ENCODE measurements at regions not wholly inside any gene's neighbourhood (a gene's known extent, or its start where the extent isn't known, plus 50 kb on each side); places are given as distances from the start of the nearest gene placed in this dataset.

DNA sequence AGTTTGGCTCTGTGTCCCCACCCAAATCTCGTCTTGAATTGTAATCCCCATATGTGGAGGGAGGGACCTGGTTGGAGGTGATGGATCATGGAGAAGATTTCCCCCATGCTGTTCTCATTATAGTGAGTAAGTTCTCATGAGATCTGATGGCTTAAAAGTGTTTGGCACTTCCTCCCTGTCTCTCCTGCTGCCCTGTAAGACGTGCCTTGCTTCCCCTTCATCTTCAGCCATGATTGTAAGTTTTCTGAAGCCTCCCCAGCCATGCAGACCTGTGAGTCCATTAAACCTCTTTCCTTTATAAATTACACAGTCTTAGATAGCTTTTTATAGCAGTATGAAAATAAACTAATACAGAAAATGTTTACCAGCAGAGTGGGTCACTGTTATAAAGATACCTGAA is 577.6 kb downstream of the UTRN start:
- Histone ChIP-seq H3K9me3 (ENCODE audit: control insufficient read depth in 2 of 2, low read length in 2 of 2) (peaks cover 5 to 8% of the 10 kb centered on the region in 2 experiments), H3K4me1 (ENCODE audit: control insufficient read depth, insufficient read depth, low read length, poor library complexity, severe bottlenecking) (no peaks in the 10 kb centered on the region), H3K27me3 (ENCODE audit: control insufficient read depth, insufficient read depth, low read length) (peaks cover 8% of the 10 kb centered on the region), H3K36me3 (ENCODE audit: control insufficient read depth, insufficient read depth, low read length) (no peaks in the 10 kb centered on the region), H3K4me3 (ENCODE audit: low read depth, low read length) (no peak overlapping the region), H3K27ac (ENCODE audit: insufficient read depth, low read length, poor library complexity, severe bottlenecking) (no peak overlapping the region)
- Mint-ChIP-seq H3K9me3 (peaks cover 0 to 24% (median 3%) of the 10 kb centered on the region in 7 donors), H3K36me3 (no peaks in the 10 kb centered on the region), H3K27me3 (peaks cover 11% of the 10 kb centered on the region), H3K4me1 (no peaks in the 10 kb centered on the region), H3K4me3 (no peak overlapping the region), H3K27ac (no peak overlapping the region)
- ATAC-seq (ENCODE audit: low read depth in 2 of 2) (no peak), DNase-seq (no peak)

DNA sequence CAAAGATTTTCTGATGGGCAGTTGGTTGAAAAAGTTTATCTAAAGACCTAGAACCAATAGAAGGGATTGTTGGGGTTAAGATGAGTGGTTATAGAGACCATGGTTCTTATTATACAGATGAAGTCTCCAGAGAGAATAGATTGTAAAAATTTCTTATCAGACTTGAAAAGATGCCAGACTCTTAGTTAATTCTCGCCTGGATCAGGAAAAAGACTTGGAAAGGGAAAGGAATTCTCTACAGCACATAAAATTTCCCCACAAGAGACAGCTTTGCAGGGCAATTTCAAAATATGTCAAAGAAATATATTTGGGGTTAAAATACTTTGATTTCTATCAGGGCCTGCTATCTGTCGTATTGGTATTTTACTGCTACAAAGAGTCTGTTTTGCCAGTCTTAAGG is 582.6 kb downstream of the UTRN start:
- ATAC-seq (ENCODE audit: low read depth in 2 of 2) (no peak), DNase-seq (no peak)
- H3K27ac Mint-ChIP-seq = no peak overlapping the region
- Histone ChIP-seq H3K27me3 (ENCODE audit: control insufficient read depth, insufficient read depth, low read length) (peaks cover 13% of the 10 kb centered on the region), H3K4me1 (ENCODE audit: control insufficient read depth, insufficient read depth, low read length, poor library complexity, severe bottlenecking) (no peaks in the 10 kb centered on the region), H3K9me3 (ENCODE audit: control insufficient read depth in 2 of 2, low read length in 2 of 2) (peaks cover 5 to 8% of the 10 kb centered on the region in 2 experiments), H3K4me3 (ENCODE audit: low read depth, low read length) (no peak overlapping the region), H3K27ac (ENCODE audit: insufficient read depth, low read length, poor library complexity, severe bottlenecking) (no peak overlapping the region), H3K36me3 (ENCODE audit: control insufficient read depth, insufficient read depth, low read length) (no peaks in the 10 kb centered on the region)
- H3K4me3 Mint-ChIP-seq = no peak overlapping the region
- H3K27me3 Mint-ChIP-seq = peaks cover 10% of the 10 kb centered on the region
- peaks cover 0 to 20% (median 1%) of the 10 kb centered on the region in 7 donors for H3K9me3 Mint-ChIP-seq
- H3K4me1 Mint-ChIP-seq = no peaks in the 10 kb centered on the region
- H3K36me3 Mint-ChIP-seq = no peaks in the 10 kb centered on the region

DNA sequence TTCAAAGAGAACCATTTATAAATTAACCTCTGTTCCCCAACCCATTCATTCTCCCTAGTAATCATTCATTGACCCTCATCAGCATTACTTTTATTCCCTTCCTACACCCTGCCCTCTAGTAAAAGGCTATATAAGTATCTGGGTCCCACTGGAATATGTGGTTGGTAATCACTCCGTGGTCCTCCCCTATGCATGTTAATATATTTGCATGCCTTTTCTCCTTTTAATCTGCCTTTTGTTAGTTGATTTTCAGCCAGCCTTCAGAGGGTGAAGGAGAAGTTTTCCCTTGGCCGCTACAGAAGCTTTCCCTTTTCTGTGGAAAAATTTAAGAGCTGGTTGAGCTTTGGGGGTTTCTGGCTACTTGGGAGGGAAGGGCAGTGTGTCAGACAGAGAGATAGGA is 585.6 kb downstream of the UTRN start:
- Mint-ChIP-seq H3K36me3 (no peaks in the 10 kb centered on the region), H3K4me1 (no peaks in the 10 kb centered on the region), H3K27ac (no peak overlapping the region), H3K4me3 (no peak overlapping the region), H3K9me3 (peaks cover 0 to 5% (median 0%) of the 10 kb centered on the region in 7 donors), H3K27me3 (peaks cover 21% of the 10 kb centered on the region)
- H3K9me3 ChIP-seq (ENCODE audit: control insufficient read depth in 2 of 2, low read length in 2 of 2) = peaks cover 0 to 2% of the 10 kb centered on the region in 2 experiments
- peaks cover 16% of the 10 kb centered on the region for H3K27me3 ChIP-seq (ENCODE audit: control insufficient read depth, insufficient read depth, low read length)
- DNase-seq (no peak), ATAC-seq (ENCODE audit: low read depth in 2 of 2) (no peak)
- H3K36me3 ChIP-seq (ENCODE audit: control insufficient read depth, insufficient read depth, low read length) = no peaks in the 10 kb centered on the region
- H3K4me3 ChIP-seq (ENCODE audit: low read depth, low read length) = no peak overlapping the region
- H3K4me1 ChIP-seq (ENCODE audit: control insufficient read depth, insufficient read depth, low read length, poor library complexity, severe bottlenecking) = no peaks in the 10 kb centered on the region
- H3K27ac ChIP-seq (ENCODE audit: insufficient read depth, low read length, poor library complexity, severe bottlenecking) = no peak overlapping the region

DNA sequence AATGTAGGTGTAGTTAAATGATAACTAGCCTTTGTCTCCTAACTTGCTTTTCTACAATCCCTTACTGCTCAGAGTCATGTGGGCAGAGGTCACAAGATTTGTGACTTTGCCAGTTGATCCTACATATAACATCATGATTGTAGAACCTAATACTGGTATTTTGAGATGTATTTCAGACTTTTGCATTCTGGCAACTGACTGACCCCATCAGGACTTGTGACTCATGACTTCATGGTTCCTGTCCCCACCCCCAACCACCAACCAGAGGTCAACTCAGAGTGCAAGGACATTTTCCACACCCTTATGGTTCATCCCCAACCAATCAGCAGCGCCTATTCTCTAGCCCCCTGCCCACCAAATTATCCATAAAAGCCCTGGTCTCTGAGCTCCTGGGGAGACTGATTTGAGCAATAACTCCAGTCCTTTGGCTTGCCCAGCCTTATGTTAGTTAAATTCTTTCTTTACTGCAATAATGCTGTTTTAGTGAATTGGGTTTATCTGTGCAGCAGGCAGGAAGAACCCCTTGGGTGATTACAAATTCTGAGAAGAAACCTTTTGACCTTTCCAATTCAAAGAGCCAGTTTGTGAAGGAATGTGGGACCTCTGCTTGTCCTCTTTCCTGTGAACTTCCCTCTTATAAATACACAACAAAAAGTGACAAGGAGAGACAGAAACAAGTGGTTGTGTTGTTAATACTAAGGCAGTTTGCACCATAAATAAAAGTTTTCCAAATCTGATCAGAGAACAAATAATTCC is 588.7 kb downstream of the UTRN start:
- H3K9me3 Mint-ChIP-seq = peaks cover 0 to under 1% (median 0%) of the 10 kb centered on the region in 7 donors
- DNase-seq (no peak), ATAC-seq (ENCODE audit: low read depth in 2 of 2) (no peak)
- H3K9me3 ChIP-seq (ENCODE audit: control insufficient read depth in 2 of 2, low read length in 2 of 2) = peaks cover 0 to 2% of the 10 kb centered on the region in 2 experiments
- H3K27ac Mint-ChIP-seq = no peak overlapping the region
- H3K27me3 ChIP-seq (ENCODE audit: control insufficient read depth, insufficient read depth, low read length) = peaks cover 22% of the 10 kb centered on the region
- no peak overlapping the region for H3K4me3 Mint-ChIP-seq
- no peaks in the 10 kb centered on the region for H3K36me3 Mint-ChIP-seq
- no peaks in the 10 kb centered on the region for H3K36me3 ChIP-seq (ENCODE audit: control insufficient read depth, insufficient read depth, low read length)
- H3K4me1 ChIP-seq (ENCODE audit: control insufficient read depth, insufficient read depth, low read length, poor library complexity, severe bottlenecking) = no peaks in the 10 kb centered on the region
- H3K27ac ChIP-seq (ENCODE audit: insufficient read depth, low read length, poor library complexity, severe bottlenecking) = no peak overlapping the region
- H3K4me3 ChIP-seq (ENCODE audit: low read depth, low read length) = no peak overlapping the region
- peaks cover 22% of the 10 kb centered on the region for H3K27me3 Mint-ChIP-seq
- H3K4me1 Mint-ChIP-seq = no peaks in the 10 kb centered on the region

DNA sequence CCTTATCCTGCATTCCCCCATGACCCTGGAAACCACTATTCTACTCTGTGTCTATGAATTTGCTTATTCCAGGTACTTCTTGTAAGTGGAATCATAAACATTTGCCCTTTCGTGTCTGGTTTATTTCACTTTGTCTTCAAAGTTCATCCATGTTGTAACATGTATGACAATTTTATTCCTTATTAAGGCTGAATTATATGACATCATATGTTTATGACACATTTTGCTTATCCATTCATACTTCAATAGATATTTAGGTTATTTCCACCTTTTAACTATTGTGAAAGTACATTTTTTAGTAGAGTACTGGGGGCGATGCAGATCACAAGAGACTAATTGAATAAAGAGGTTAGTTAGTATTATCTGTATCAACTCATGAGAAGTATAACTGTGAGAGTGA is 591.6 kb downstream of the UTRN start:
- Mint-ChIP-seq H3K4me1 (no peaks in the 10 kb centered on the region), H3K4me3 (no peak overlapping the region), H3K36me3 (no peaks in the 10 kb centered on the region), H3K27ac (no peak overlapping the region), H3K27me3 (peaks cover 18% of the 10 kb centered on the region), H3K9me3 (peaks cover 0 to 3% (median 0%) of the 10 kb centered on the region in 7 donors)
- Histone ChIP-seq H3K36me3 (ENCODE audit: control insufficient read depth, insufficient read depth, low read length) (no peaks in the 10 kb centered on the region), H3K9me3 (ENCODE audit: control insufficient read depth in 2 of 2, low read length in 2 of 2) (peaks cover 0 to 2% of the 10 kb centered on the region in 2 experiments), H3K27ac (ENCODE audit: insufficient read depth, low read length, poor library complexity, severe bottlenecking) (no peak overlapping the region), H3K27me3 (ENCODE audit: control insufficient read depth, insufficient read depth, low read length) (peaks cover 18% of the 10 kb centered on the region), H3K4me1 (ENCODE audit: control insufficient read depth, insufficient read depth, low read length, poor library complexity, severe bottlenecking) (no peaks in the 10 kb centered on the region), H3K4me3 (ENCODE audit: low read depth, low read length) (no peak overlapping the region)
- ATAC-seq (ENCODE audit: low read depth in 2 of 2) (no peak), DNase-seq (no peak)

DNA sequence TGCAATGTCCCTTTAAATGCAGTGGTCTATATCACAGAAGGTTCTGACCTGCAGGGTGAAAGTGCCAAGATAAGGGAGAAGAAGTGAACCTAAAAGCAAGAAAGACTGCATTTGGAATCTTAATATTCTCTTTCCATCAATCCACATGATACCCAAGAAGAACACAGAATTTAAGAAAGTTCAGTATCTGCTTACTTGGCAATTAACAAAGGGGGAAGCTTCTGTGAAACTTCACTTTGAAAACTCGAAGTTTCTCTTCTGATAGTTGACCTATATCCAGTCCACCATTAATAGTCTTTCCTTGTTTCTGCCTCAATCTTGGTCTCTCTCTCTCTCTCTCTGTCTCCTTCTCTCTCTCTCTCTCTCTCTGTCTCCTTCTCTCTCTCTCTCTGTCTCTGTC is 592.0 kb downstream of the UTRN start:
- Histone ChIP-seq H3K4me1 (ENCODE audit: control insufficient read depth, insufficient read depth, low read length, poor library complexity, severe bottlenecking) (no peaks in the 10 kb centered on the region), H3K27ac (ENCODE audit: insufficient read depth, low read length, poor library complexity, severe bottlenecking) (no peak overlapping the region), H3K36me3 (ENCODE audit: control insufficient read depth, insufficient read depth, low read length) (no peaks in the 10 kb centered on the region), H3K9me3 (ENCODE audit: control insufficient read depth in 2 of 2, low read length in 2 of 2) (peaks cover 0 to 2% of the 10 kb centered on the region in 2 experiments), H3K27me3 (ENCODE audit: control insufficient read depth, insufficient read depth, low read length) (peaks cover 18% of the 10 kb centered on the region), H3K4me3 (ENCODE audit: low read depth, low read length) (no peak overlapping the region)
- Mint-ChIP-seq H3K36me3 (no peaks in the 10 kb centered on the region), H3K9me3 (peaks cover 0 to 5% (median 0%) of the 10 kb centered on the region in 7 donors), H3K4me1 (no peaks in the 10 kb centered on the region), H3K4me3 (no peak overlapping the region), H3K27me3 (peaks cover 21% of the 10 kb centered on the region), H3K27ac (no peak overlapping the region)
- ATAC-seq (ENCODE audit: low read depth in 2 of 2) (no peak), DNase-seq (no peak)

DNA sequence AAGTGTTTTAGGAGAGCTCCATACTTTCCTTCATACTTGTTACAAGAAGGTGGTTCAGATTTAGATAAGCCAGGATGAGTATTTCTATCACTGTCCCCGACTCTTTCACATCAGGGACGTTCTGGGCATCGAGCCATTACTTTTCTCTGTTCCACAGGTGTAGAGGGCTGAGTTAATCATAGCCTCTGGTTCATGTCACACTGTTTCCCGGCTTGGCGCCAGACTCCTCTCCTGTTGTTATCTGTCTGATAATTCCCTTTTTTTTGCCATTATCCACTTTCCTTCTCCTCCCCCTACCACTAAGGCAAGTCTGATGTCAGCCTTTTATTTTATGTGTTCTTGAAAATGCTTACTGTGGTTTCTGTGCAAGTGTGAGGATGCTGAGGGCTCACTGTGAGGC is 593.4 kb downstream of the UTRN start:
- Histone ChIP-seq H3K27me3 (ENCODE audit: control insufficient read depth, insufficient read depth, low read length) (peaks cover 20% of the 10 kb centered on the region), H3K4me1 (ENCODE audit: control insufficient read depth, insufficient read depth, low read length, poor library complexity, severe bottlenecking) (no peaks in the 10 kb centered on the region), H3K9me3 (ENCODE audit: control insufficient read depth in 2 of 2, low read length in 2 of 2) (peaks cover 0 to 2% of the 10 kb centered on the region in 2 experiments), H3K27ac (ENCODE audit: insufficient read depth, low read length, poor library complexity, severe bottlenecking) (no peak overlapping the region), H3K4me3 (ENCODE audit: low read depth, low read length) (no peak overlapping the region), H3K36me3 (ENCODE audit: control insufficient read depth, insufficient read depth, low read length) (no peaks in the 10 kb centered on the region)
- Mint-ChIP-seq H3K27ac (no peak overlapping the region), H3K4me1 (no peaks in the 10 kb centered on the region), H3K9me3 (peaks cover 0 to 5% (median 0%) of the 10 kb centered on the region in 7 donors), H3K36me3 (no peaks in the 10 kb centered on the region), H3K4me3 (no peak overlapping the region), H3K27me3 (peaks cover 22% of the 10 kb centered on the region)
- DNase-seq (no peak), ATAC-seq (ENCODE audit: low read depth in 2 of 2) (no peak)

DNA sequence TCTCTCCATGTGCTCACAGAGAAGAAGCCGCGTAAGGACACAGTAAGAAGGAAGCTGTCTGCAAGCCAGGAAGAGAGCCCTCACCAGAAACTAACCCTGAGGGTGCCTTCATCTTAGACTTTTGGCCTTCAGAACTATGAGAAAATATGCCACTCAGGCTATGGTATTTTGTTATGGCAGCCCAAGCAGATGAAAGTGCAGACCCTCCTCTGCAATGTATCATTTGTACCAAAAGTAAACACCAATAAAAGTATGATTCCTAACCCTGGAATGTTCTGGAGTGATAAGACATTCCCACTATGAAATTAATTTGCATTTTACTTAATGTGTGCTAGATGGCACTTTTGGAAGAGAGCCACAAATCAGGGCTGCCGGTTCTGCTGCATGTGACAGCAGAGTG is 594.3 kb downstream of the UTRN start:
- no peak overlapping the region for H3K27ac Mint-ChIP-seq
- Histone ChIP-seq H3K27ac (ENCODE audit: insufficient read depth, low read length, poor library complexity, severe bottlenecking) (no peak overlapping the region), H3K9me3 (ENCODE audit: control insufficient read depth in 2 of 2, low read length in 2 of 2) (no peaks in the 10 kb centered on the region), H3K36me3 (ENCODE audit: control insufficient read depth, insufficient read depth, low read length) (no peaks in the 10 kb centered on the region), H3K27me3 (ENCODE audit: control insufficient read depth, insufficient read depth, low read length) (peaks cover 17% of the 10 kb centered on the region), H3K4me3 (ENCODE audit: low read depth, low read length) (no peak overlapping the region), H3K4me1 (ENCODE audit: control insufficient read depth, insufficient read depth, low read length, poor library complexity, severe bottlenecking) (no peaks in the 10 kb centered on the region)
- peaks cover 0 to 5% (median 0%) of the 10 kb centered on the region in 7 donors for H3K9me3 Mint-ChIP-seq
- ATAC-seq (ENCODE audit: low read depth in 2 of 2) (no peak), DNase-seq (no peak)
- H3K4me3 Mint-ChIP-seq = no peak overlapping the region
- H3K27me3 Mint-ChIP-seq = peaks cover 18% of the 10 kb centered on the region
- H3K4me1 Mint-ChIP-seq = no peaks in the 10 kb centered on the region
- H3K36me3 Mint-ChIP-seq = no peaks in the 10 kb centered on the region
